ENCODE measurements at regions not wholly inside any gene's neighbourhood (a gene's known extent, or its start where the extent isn't known, plus 50 kb on each side); places are given as distances from the start of the nearest gene placed in this dataset.

DNA sequence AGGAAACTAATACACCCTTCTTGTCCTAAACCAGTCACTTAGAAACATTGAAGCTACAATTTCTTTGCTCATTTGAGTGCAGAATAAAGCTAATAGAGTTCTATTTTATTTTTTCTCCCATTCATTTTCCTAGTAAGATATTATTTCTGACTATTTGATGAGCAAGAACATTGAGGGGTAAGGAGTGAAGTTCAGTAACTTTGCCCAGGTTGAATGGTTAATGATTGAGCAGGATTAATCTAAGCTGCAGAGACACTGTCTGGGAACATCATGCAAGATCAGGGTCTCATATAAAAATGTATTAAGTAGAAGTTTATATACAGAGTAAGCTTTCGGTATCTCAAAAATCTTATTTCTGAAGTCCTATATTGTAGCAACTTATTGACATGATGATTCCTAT is 102.4 kb upstream of the LIMCH1 start (continued):
- no peak for TF ChIP-seq EZH2 (IDR thresholded peaks at IDR 0.05; ENCODE audit: borderline replicate concordance, control insufficient read depth, low read depth, low read length)
- TF ChIP-seq SMAD5 (IDR thresholded peaks at IDR 0.05; ENCODE audit: low read depth) = no peak

DNA sequence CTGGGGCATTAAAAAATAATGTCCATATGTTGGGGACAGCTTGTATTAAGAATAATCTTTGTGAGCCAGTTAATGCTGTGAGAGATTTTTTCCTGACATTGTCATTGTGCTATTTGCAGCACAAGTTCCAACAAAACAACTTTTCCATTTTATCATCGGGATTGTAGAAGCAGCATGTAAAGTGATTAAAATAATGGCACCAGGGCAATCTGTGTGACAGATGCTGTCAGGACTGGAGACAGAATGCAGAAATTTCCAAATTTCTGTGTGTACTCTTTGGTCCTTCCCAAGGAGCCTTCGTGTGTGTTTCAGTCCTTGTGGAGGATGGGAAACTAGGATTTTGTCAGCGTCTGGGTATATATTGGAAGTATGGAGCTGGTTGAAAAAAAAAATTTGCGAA is 101.5 kb upstream of the LIMCH1 start:
- POLR2A ChIA-PET = no interaction called here
- Histone ChIP-seq H2AFZ (ENCODE audit: control insufficient read depth, low read depth, low read length) (no peak overlapping the region), H3K4me3 (no peak overlapping the region), H3K27me3 (replicated peaks in 1 of 2; ENCODE audit: control insufficient read depth in 2 of 2, insufficient read depth in 2 of 2, low read length in 1 of 2) (no peaks in the 10 kb centered on the region), H4K20me1 (ENCODE audit: control insufficient read depth, insufficient read depth) (no peaks in the 10 kb centered on the region), H3K27ac (ENCODE audit: control insufficient read depth, insufficient read depth) (no peak overlapping the region), H3K9ac (ENCODE audit: control insufficient read depth, insufficient read depth, low read length) (no peak overlapping the region), H3K4me2 (ENCODE audit: control insufficient read depth, insufficient read depth) (no peak overlapping the region), H3K79me2 (ENCODE audit: control insufficient read depth, insufficient read depth, low read length) (no peaks in the 10 kb centered on the region), H3K36me3 (ENCODE audit: control insufficient read depth in 2 of 2, insufficient read depth in 2 of 2, low read length in 1 of 2) (no peaks in the 10 kb centered on the region), H3K9me3 (replicated peaks; ENCODE audit: control insufficient read depth, insufficient read depth, low read length) (no peaks in the 10 kb centered on the region), H3K4me1 (ENCODE audit: control insufficient read depth, insufficient read depth, low read length) (no peaks in the 10 kb centered on the region)
- 44% methylated on average over 4 of the region's 4 CpGs for WGBS (ENCODE audit: insufficient coverage, insufficient replicate concordance, low lambda C conversion rate, missing lambda C conversion rate)
- CTCF ChIA-PET = no interaction called here
- in situ Hi-C loops (cut with MboI) = no loop called here
- intact Hi-C loops (cut with micrococcal nuclease; ENCODE audit: unreplicated experiment) = no loop called here
- ATAC-seq (no peak), FAIRE-seq (no peak), DNase-seq (ENCODE audit: low read depth, low spot score) (no peak)
- TF ChIP-seq NBN (IDR thresholded peaks at IDR 0.05) (no peak), BCL3 (IDR thresholded peaks at IDR 0.05; ENCODE audit: borderline replicate concordance, insufficient read depth, low read depth, low read length, poor library complexity, severe bottlenecking) (no peak), HDAC6 (IDR thresholded peaks at IDR 0.05; ENCODE audit: unreplicated experiment) (no peak), TCF12 (IDR thresholded peaks at IDR 0.05; ENCODE audit: low read depth, low read length) (no peak), ZNF207 (IDR thresholded peaks at IDR 0.05; ENCODE audit: borderline replicate concordance) (no peak), MYB (IDR thresholded peaks at IDR 0.05; ENCODE audit: borderline replicate concordance, low read depth, low read length) (no peak), CHD4 (IDR thresholded peaks at IDR 0.05) (no peak)
- TF ChIP-seq, protein P1, sequence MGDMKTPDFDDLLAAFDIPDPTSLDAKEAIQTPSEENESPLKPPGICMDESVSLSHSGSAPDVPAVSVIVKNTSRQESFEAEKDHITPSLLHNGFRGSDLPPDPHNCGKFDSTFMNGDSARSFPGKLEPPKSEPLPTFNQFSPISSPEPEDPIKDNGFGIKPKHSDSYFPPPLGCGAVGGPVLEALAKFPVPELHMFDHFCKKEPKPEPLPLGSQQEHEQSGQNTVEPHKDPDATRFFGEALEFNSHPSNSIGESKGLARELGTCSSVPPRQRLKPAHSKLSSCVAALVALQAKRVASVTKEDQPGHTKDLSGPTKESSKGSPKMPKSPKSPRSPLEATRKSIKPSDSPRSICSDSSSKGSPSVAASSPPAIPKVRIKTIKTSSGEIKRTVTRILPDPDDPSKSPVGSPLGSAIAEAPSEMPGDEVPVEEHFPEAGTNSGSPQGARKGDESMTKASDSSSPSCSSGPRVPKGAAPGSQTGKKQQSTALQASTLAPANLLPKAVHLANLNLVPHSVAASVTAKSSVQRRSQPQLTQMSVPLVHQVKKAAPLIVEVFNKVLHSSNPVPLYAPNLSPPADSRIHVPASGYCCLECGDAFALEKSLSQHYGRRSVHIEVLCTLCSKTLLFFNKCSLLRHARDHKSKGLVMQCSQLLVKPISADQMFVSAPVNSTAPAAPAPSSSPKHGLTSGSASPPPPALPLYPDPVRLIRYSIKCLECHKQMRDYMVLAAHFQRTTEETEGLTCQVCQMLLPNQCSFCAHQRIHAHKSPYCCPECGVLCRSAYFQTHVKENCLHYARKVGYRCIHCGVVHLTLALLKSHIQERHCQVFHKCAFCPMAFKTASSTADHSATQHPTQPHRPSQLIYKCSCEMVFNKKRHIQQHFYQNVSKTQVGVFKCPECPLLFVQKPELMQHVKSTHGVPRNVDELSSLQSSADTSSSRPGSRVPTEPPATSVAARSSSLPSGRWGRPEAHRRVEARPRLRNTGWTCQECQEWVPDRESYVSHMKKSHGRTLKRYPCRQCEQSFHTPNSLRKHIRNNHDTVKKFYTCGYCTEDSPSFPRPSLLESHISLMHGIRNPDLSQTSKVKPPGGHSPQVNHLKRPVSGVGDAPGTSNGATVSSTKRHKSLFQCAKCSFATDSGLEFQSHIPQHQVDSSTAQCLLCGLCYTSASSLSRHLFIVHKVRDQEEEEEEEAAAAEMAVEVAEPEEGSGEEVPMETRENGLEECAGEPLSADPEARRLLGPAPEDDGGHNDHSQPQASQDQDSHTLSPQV (IDR thresholded peaks at IDR 0.05) = no peak
- SMC1A ChIA-PET (ENCODE audit: uncharacterized antibody, unreplicated experiment) = no interaction called here
- no TSS peak for BruUV-seq (replicated peaks)
- RAD21 ChIA-PET (ENCODE audit: unreplicated experiment) = no interaction called here
